K562 (cell line): ENCODE measurements at regions not wholly inside any gene's neighbourhood (a gene's known extent, or its start where the extent isn't known, plus 50 kb on each side); places are given as distances from the start of the nearest gene placed in this dataset.

Experiments used
- ATAC-seq: fragments of 200-7000 bp; cut with Tn5 transposase; 3 replicates; pipeline ENCODE4 v1.9.1; 2020; ENCODE audit warnings: moderate library complexity
- BruUV-seq: library from RNA; stranded (reverse); fragments of 400-500 nt; replicated peaks from 2 replicates; lab custom pipeline; 2021; lab: Mats Ljungman, UMichigan
- CTCF ChIA-PET: fragments of 300-600 bp; formaldehyde crosslinking; extraction: SDS; loops from one replicate; lab custom pipeline; 2021; ENCODE audit warnings: low intra/inter-chr PET ratio; lab: Yijun Ruan, JAX
- POLR2A ChIA-PET: fragments of 300-600, 350-650 bp; sonication (Branson Sonifier 250); formaldehyde crosslinking; extraction: SDS; loops from one replicate; lab custom pipeline; 2021; ENCODE audit warnings: antibody characterized with exemption, inconsistent platforms; lab: Yijun Ruan, JAX
- DNase-seq, 4 experiments: peaks; one replicate each; pipeline versions ENCODE4 v3.0.0 to v3.0.0-alpha.2; 2011 to 2018; ENCODE audit warnings: low spot score in 3 of 4, mixed read lengths in 3 of 4; ENCODE audit errors: extremely low read depth in 1 of 4
- FAIRE-seq: peaks from 2 replicates; lab custom pipeline; 2011; peaks lifted over from hg19 to GRCh38; lab: Jason Lieb, UNC
- H2AFZ ChIP-seq: 2 replicates; pipeline ENCODE4 v1.6.0; 2011; ENCODE audit warnings: low read depth, low read length, control low read depth, inconsistent platforms
- H3K27ac ChIP-seq: fragments of 200-600 bp; 3 replicates; pipeline ENCODE4 v1.8.0; 2011; ENCODE audit warnings: low read depth, mild to moderate bottlenecking, control low read depth, inconsistent platforms, low read length, moderate library complexity, mixed read lengths; ENCODE audit errors: extremely low read depth
- H3K27me3 ChIP-seq, 2 experiments: fragments of 300-600 bp in 1 of 2; 2 replicates in 1 of 2; 3 replicates in 1 of 2; pipeline versions ENCODE4 v1.6.0 to v1.8.0; 2011; ENCODE audit warnings: inconsistent platforms in 2 of 2, low read length in 2 of 2, mild to moderate bottlenecking in 1 of 2, mixed read lengths in 1 of 2, moderate library complexity in 1 of 2; ENCODE audit not compliant: control insufficient read depth in 2 of 2, insufficient read depth in 2 of 2
- H3K36me3 ChIP-seq: fragments of 300-600 bp; 3 replicates; pipeline ENCODE4 v1.8.0; 2011; ENCODE audit warnings: mild to moderate bottlenecking, low read length, inconsistent platforms; ENCODE audit not compliant: control insufficient read depth, insufficient read depth
- H3K4me1 ChIP-seq, 2 experiments: fragments of 200-600 bp in 1 of 2; replicated peaks in 1 of 2; 2 replicates in 1 of 2; 3 replicates in 1 of 2; pipeline versions ENCODE4 v1.5.1 to v1.8.0; 2011; ENCODE audit warnings: inconsistent platforms in 2 of 2, low read length in 2 of 2, mild to moderate bottlenecking in 1 of 2, mixed read lengths in 1 of 2, moderate library complexity in 1 of 2; ENCODE audit not compliant: control insufficient read depth in 2 of 2, insufficient read depth in 2 of 2
- H3K4me2 ChIP-seq: 2 replicates; pipeline ENCODE4 v1.6.1; 2011; ENCODE audit warnings: low read length, control low read depth, inconsistent platforms, mixed read lengths; ENCODE audit not compliant: insufficient read depth
- H3K4me3 ChIP-seq: fragments of 200-600 bp; sonication (generic), shearing (Covaris generic); 2 replicates; pipeline ENCODE4 v1.5.1; 2016; ENCODE audit warnings: control low read depth, inconsistent platforms
- H3K79me2 ChIP-seq: fragments of 200-600 bp; 3 replicates; pipeline ENCODE4 v1.8.0; 2011; ENCODE audit warnings: low read length, inconsistent platforms; ENCODE audit not compliant: control insufficient read depth, insufficient read depth
- H3K9ac ChIP-seq, 2 experiments: 2 replicates each; pipeline versions ENCODE4 v1.6.0 to v1.6.1; 2011; ENCODE audit warnings: low read depth in 2 of 2, low read length in 2 of 2, control low read depth in 1 of 2, inconsistent platforms in 1 of 2, mild to moderate bottlenecking in 1 of 2, mixed read lengths in 1 of 2; ENCODE audit not compliant: insufficient read depth in 1 of 2
- H3K9me1 ChIP-seq: one replicate; pipeline ENCODE4 v1.6.0; 2011; ENCODE audit warnings: inconsistent platforms, mild to moderate bottlenecking, low read length, moderate library complexity; ENCODE audit not compliant: control insufficient read depth, insufficient read depth
- H3K9me3 ChIP-seq: replicated peaks from 2 replicates; pipeline ENCODE4 v1.5.1; 2011; ENCODE audit warnings: low read depth, low read length, inconsistent platforms; ENCODE audit not compliant: control insufficient read depth, insufficient read depth
- H4K20me1 ChIP-seq: replicated peaks from 2 replicates; pipeline ENCODE4 v1.6.1; 2011; ENCODE audit warnings: low read length, inconsistent platforms, mixed read lengths; ENCODE audit not compliant: control insufficient read depth, insufficient read depth
- CEBPG ChIP-seq, 3 experiments: fragments of 200-800 bp in 1 of 3; sonication (Bioruptor generic) in 1 of 3; sonication (generic) in 1 of 3; formaldehyde crosslinking in 1 of 3; IDR thresholded peaks in 2 of 3; conservative IDR thresholded peaks in 1 of 3; 2 replicates each; pipeline versions ENCODE4 v1.6.1 to v1.8.0; 2016 to 2022; ENCODE audit warnings: missing compliant biosample characterization in 2 of 3, missing genetic modification characterization in 2 of 3, mild to moderate bottlenecking in 1 of 3, missing genetic modification reagents in 1 of 3
- HDAC3 ChIP-seq: fragments of 450-650 bp; IDR thresholded peaks from 2 replicates; pipeline ENCODE4 v1.6.1; 2018; ENCODE audit warnings: borderline replicate concordance, mild to moderate bottlenecking, moderate library complexity; ENCODE audit not compliant: partially characterized antibody
- MED1 ChIP-seq: sonication (generic); formaldehyde crosslinking; IDR thresholded peaks from 2 replicates; pipeline ENCODE4 v1.8.1; 2023; ENCODE audit warnings: missing genetic modification reagents, borderline replicate concordance
- ZNF133 ChIP-seq: fragments of 250-450 bp; sonication (Bioruptor Pico); IDR thresholded peaks from 2 replicates; pipeline ENCODE4 v1.4.0; 2020; ENCODE audit warnings: mild to moderate bottlenecking
- ZNF584 ChIP-seq: fragments of 200-800 bp; sonication (Bioruptor generic); IDR thresholded peaks from 2 replicates; pipeline ENCODE4 v1.6.1; 2016; ENCODE audit warnings: low read depth, mild to moderate bottlenecking, missing genetic modification characterization, missing compliant biosample characterization
- WGBS: fragments of 100-300 bp; shearing (Covaris generic); methylation state at CpG from one replicate; pipeline ENCODE4 v1.1.6; 2016; ENCODE audit warnings: low coverage, mixed read lengths; ENCODE audit not compliant: insufficient coverage; ENCODE audit errors: missing lambda C conversion rate; 5-methylcytosine and 5-hydroxymethylcytosine counted together
- in situ Hi-C: fragments of 300-500 bp; cut with MboI; formaldehyde crosslinking; loops from 4 replicates; pipeline ENCODE4 v1.15.0; 2018; ENCODE audit warnings: inconsistent platforms, mixed read lengths
- intact Hi-C: fragments of 100-400 bp; cut with micrococcal nuclease; formaldehyde crosslinking; loops from 2 replicates; pipeline ENCODE4 v1.14.2; 2022
- TF ChIP-seq, protein P1 (sequence below), 2 experiments: fragments of 450-650 bp in 1 of 2; sonication (generic) in 1 of 2; formaldehyde crosslinking in 1 of 2; IDR thresholded peaks in 1 of 2; conservative IDR thresholded peaks in 1 of 2; 2 replicates each; pipeline versions ENCODE4 v1.6.1 to v1.8.1; 2016 to 2023; ENCODE audit warnings: mild to moderate bottlenecking in 2 of 2, moderate library complexity in 2 of 2, inconsistent platforms in 1 of 2, missing genetic modification reagents in 1 of 2
- TF ChIP-seq, protein P2 (sequence below): fragments of 450-650 bp; IDR thresholded peaks from 2 replicates; pipeline ENCODE4 v1.6.1; 2017; ENCODE audit warnings: antibody characterized with exemption, mild to moderate bottlenecking
- TF ChIP-seq, protein P3 (sequence below): fragments of 250-450 bp; sonication (Bioruptor Pico); IDR thresholded peaks from 2 replicates; pipeline ENCODE4 v1.4.0; 2020; ENCODE audit warnings: mild to moderate bottlenecking, moderate library complexity
- TF ChIP-seq, protein P4 (sequence below): fragments of 250-450 bp; sonication (Bioruptor Pico); IDR thresholded peaks from 2 replicates; pipeline ENCODE4 v1.8.0; 2021; ENCODE audit warnings: mild to moderate bottlenecking, moderate library complexity

DNA sequence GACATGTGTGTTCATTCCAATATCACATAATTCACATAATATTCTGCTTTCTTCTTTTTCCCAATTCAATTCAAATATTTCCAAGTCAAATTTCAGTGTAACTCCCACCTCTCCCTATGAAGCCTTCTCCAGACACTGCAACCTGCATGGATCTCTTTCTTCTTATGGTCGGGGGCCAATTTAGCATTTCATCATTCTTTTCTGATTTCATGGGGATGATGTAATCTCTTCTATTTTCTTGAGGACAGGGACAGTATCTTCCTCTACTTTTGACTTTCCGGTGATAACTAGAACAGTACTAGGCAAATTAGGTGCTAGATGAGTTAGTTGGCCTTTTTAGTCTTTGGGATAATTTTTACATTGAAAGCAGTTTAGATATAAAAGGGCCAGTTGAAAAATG is 92.7 kb downstream of the CARTPT start:
- no TSS peak for BruUV-seq
- Histone ChIP-seq H3K9ac (no peak overlapping the region), H3K9me3 (no peaks in the 10 kb centered on the region), H3K4me3 (no peak overlapping the region), H3K79me2 (no peaks in the 10 kb centered on the region), H3K4me1 (no peaks in the 10 kb centered on the region), H3K36me3 (no peaks in the 10 kb centered on the region), H3K4me2 (no peak overlapping the region), H2AFZ (no peak overlapping the region), H3K9me1 (no peaks in the 10 kb centered on the region), H3K27ac (no peak overlapping the region), H4K20me1 (no peaks in the 10 kb centered on the region), H3K27me3 (peaks cover 6 to 17% of the 10 kb centered on the region in 2 experiments; a peak in 4 of 5 replicates)
- no peak for DNase-seq
- WGBS, result 3% methylated on average over 2 of the region's 2 CpGs
- intact Hi-C loops, result no loop called here
- ATAC-seq, result no peak
- ChIA-PET CTCF (no interaction called here), POLR2A (no interaction called here)
- no peak for FAIRE-seq
- in situ Hi-C loops, result no loop called here
- no peak for TF ChIP-seq ZNF133
- no peak for TF ChIP-seq ZNF584 (CRISPR knock-in tag)
- TF ChIP-seq, protein P1, sequence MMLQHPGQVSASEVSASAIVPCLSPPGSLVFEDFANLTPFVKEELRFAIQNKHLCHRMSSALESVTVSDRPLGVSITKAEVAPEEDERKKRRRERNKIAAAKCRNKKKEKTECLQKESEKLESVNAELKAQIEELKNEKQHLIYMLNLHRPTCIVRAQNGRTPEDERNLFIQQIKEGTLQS (IDR thresholded peaks at IDR 0.05), result peak; percentile 46
- TF ChIP-seq, protein P1 (CRISPR knock-in tag; conservative IDR thresholded peaks at IDR 0.05), result no peak
- TF ChIP-seq, protein P2, sequence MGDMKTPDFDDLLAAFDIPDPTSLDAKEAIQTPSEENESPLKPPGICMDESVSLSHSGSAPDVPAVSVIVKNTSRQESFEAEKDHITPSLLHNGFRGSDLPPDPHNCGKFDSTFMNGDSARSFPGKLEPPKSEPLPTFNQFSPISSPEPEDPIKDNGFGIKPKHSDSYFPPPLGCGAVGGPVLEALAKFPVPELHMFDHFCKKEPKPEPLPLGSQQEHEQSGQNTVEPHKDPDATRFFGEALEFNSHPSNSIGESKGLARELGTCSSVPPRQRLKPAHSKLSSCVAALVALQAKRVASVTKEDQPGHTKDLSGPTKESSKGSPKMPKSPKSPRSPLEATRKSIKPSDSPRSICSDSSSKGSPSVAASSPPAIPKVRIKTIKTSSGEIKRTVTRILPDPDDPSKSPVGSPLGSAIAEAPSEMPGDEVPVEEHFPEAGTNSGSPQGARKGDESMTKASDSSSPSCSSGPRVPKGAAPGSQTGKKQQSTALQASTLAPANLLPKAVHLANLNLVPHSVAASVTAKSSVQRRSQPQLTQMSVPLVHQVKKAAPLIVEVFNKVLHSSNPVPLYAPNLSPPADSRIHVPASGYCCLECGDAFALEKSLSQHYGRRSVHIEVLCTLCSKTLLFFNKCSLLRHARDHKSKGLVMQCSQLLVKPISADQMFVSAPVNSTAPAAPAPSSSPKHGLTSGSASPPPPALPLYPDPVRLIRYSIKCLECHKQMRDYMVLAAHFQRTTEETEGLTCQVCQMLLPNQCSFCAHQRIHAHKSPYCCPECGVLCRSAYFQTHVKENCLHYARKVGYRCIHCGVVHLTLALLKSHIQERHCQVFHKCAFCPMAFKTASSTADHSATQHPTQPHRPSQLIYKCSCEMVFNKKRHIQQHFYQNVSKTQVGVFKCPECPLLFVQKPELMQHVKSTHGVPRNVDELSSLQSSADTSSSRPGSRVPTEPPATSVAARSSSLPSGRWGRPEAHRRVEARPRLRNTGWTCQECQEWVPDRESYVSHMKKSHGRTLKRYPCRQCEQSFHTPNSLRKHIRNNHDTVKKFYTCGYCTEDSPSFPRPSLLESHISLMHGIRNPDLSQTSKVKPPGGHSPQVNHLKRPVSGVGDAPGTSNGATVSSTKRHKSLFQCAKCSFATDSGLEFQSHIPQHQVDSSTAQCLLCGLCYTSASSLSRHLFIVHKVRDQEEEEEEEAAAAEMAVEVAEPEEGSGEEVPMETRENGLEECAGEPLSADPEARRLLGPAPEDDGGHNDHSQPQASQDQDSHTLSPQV, result no peak
- TF ChIP-seq MED1, result no peak
- TF ChIP-seq, protein P3, sequence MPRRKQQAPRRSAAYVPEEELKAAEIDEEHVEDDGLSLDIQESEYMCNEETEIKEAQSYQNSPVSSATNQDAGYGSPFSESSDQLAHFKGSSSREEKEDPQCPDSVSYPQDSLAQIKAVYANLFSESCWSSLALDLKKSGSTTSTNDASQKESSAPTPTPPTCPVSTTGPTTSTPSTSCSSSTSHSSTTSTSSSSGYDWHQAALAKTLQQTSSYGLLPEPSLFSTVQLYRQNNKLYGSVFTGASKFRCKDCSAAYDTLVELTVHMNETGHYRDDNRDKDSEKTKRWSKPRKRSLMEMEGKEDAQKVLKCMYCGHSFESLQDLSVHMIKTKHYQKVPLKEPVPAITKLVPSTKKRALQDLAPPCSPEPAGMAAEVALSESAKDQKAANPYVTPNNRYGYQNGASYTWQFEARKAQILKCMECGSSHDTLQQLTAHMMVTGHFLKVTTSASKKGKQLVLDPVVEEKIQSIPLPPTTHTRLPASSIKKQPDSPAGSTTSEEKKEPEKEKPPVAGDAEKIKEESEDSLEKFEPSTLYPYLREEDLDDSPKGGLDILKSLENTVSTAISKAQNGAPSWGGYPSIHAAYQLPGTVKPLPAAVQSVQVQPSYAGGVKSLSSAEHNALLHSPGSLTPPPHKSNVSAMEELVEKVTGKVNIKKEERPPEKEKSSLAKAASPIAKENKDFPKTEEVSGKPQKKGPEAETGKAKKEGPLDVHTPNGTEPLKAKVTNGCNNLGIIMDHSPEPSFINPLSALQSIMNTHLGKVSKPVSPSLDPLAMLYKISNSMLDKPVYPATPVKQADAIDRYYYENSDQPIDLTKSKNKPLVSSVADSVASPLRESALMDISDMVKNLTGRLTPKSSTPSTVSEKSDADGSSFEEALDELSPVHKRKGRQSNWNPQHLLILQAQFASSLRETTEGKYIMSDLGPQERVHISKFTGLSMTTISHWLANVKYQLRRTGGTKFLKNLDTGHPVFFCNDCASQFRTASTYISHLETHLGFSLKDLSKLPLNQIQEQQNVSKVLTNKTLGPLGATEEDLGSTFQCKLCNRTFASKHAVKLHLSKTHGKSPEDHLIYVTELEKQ, result no peak
- TF ChIP-seq CEBPG (CRISPR knock-in tag; IDR thresholded peaks at IDR 0.05), result no peak
- peak; percentile 16 to 48; a peak in 1 of 4 replicates for TF ChIP-seq CEBPG (tag; conservative IDR thresholded peaks at IDR 0.05 in 1 of 2, IDR thresholded peaks at IDR 0.05 in 1 of 2)
- TF ChIP-seq, protein P4, sequence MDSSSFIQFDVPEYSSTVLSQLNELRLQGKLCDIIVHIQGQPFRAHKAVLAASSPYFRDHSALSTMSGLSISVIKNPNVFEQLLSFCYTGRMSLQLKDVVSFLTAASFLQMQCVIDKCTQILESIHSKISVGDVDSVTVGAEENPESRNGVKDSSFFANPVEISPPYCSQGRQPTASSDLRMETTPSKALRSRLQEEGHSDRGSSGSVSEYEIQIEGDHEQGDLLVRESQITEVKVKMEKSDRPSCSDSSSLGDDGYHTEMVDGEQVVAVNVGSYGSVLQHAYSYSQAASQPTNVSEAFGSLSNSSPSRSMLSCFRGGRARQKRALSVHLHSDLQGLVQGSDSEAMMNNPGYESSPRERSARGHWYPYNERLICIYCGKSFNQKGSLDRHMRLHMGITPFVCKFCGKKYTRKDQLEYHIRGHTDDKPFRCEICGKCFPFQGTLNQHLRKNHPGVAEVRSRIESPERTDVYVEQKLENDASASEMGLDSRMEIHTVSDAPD (CRISPR knock-in tag), result no peak
- TF ChIP-seq HDAC3, result no peak
